Caco-2 (cell line): ENCODE measurements at regions not wholly inside any gene's neighbourhood (a gene's known extent, or its start where the extent isn't known, plus 50 kb on each side); places are given as distances from the start of the nearest gene placed in this dataset.

ENCODE experiments used
- BruUV-seq: library from RNA; stranded (reverse); fragments of 400-500 nt; replicated peaks from 2 replicates; lab custom pipeline; 2021; lab: Mats Ljungman, UMichigan
- CTCF ChIA-PET: fragments of 300-600 bp; sonication (Branson Sonifier 250); formaldehyde crosslinking; loops from one replicate; lab custom pipeline; 2022; ENCODE audit warnings: antibody characterized with exemption; lab: Charles Lee
- POLR2A ChIA-PET: fragments of 300-600 bp; sonication (Branson Sonifier 250); formaldehyde crosslinking; loops from one replicate; lab custom pipeline; 2022; ENCODE audit warnings: antibody characterized with exemption; lab: Charles Lee
- DNase-seq, 2 experiments: peaks; one replicate each; pipeline versions ENCODE4 v3.0.0 to v3.0.0-alpha.2; 2020 to 2022
- H3K27me3 ChIP-seq: replicated peaks from 2 replicates; pipeline ENCODE4 v1.6.0; 2011; ENCODE audit warnings: low read length; ENCODE audit not compliant: control insufficient read depth, insufficient read depth
- H3K36me3 ChIP-seq: 2 replicates; pipeline ENCODE4 v1.5.1; 2011; ENCODE audit warnings: low read length; ENCODE audit not compliant: control insufficient read depth, insufficient read depth
- H3K4me1 ChIP-seq: fragments of 250-450 bp; sonication (Bioruptor Pico); 2 replicates; pipeline ENCODE4 v1.5.1; 2020; ENCODE audit warnings: mild to moderate bottlenecking
- H3K4me3 ChIP-seq: 2 replicates; pipeline ENCODE4 v1.5.1; 2011; ENCODE audit warnings: low read depth, mild to moderate bottlenecking, control low read depth, low read length
- H3K9me3 ChIP-seq: fragments of 250-450 bp; sonication (Bioruptor Pico); 2 replicates; pipeline ENCODE4 v1.5.1; 2020; ENCODE audit warnings: mild to moderate bottlenecking, moderate library complexity
- H3K27ac Mint-ChIP-seq: one replicate; pipeline ENCODE4 v1.8.0; 2022; ENCODE audit warnings: mixed read lengths; ENCODE audit not compliant: unreplicated experiment
- H3K27me3 Mint-ChIP-seq: one replicate; pipeline ENCODE4 v1.8.0; 2022; ENCODE audit warnings: mixed read lengths; ENCODE audit not compliant: insufficient read depth, unreplicated experiment
- H3K36me3 Mint-ChIP-seq: one replicate; pipeline ENCODE4 v1.8.0; 2022; ENCODE audit warnings: mild to moderate bottlenecking, mixed read lengths; ENCODE audit not compliant: insufficient read depth, unreplicated experiment
- H3K4me1 Mint-ChIP-seq: one replicate; pipeline ENCODE4 v1.8.0; 2022; ENCODE audit warnings: low read depth, mixed read lengths; ENCODE audit not compliant: unreplicated experiment
- H3K4me3 Mint-ChIP-seq: one replicate; pipeline ENCODE4 v1.8.0; 2022; ENCODE audit warnings: mild to moderate bottlenecking, moderate library complexity, mixed read lengths; ENCODE audit not compliant: unreplicated experiment
- H3K9me3 Mint-ChIP-seq: one replicate; pipeline ENCODE4 v1.8.0; 2022; ENCODE audit warnings: mixed read lengths; ENCODE audit not compliant: unreplicated experiment
- intact Hi-C: fragments of 100-400 bp; cut with micrococcal nuclease; formaldehyde crosslinking; loops from one replicate; pipeline ENCODE4 v1.10.0; 2022; ENCODE audit not compliant: unreplicated experiment
- TF ChIP-seq, protein P1 (sequence below), 2 experiments: fragments of 200-600 bp in 1 of 2; IDR thresholded peaks; 1 replicate in 1 of 2; 2 replicates in 1 of 2; pipeline versions ENCODE4 v1.5.1 to v1.8.0; 2011 to 2022; ENCODE audit warnings: antibody characterized with exemption in 1 of 2, control low read depth in 1 of 2, inconsistent platforms in 1 of 2, low read depth in 1 of 2, low read length in 1 of 2, mild to moderate bottlenecking in 1 of 2, moderate library complexity in 1 of 2; ENCODE audit not compliant: insufficient read depth in 1 of 2, severe bottlenecking in 1 of 2, unreplicated experiment in 1 of 2

GRCh38 chr4:27764526-27764837, 903.8 kb downstream of the STIM2 start:
- CTCF ChIA-PET: no interaction called here
- POLR2A ChIA-PET: no interaction called here
- Mint-ChIP-seq H3K36me3 (no peaks in the 10 kb centered on the region), H3K4me3 (no peak overlapping the region), H3K27ac (no peak overlapping the region), H3K9me3 (no peaks in the 10 kb centered on the region), H3K27me3 (peaks cover 3% of the 10 kb centered on the region), H3K4me1 (no peaks in the 10 kb centered on the region)
- intact Hi-C loops: no loop called here
- TF ChIP-seq, protein P1, sequence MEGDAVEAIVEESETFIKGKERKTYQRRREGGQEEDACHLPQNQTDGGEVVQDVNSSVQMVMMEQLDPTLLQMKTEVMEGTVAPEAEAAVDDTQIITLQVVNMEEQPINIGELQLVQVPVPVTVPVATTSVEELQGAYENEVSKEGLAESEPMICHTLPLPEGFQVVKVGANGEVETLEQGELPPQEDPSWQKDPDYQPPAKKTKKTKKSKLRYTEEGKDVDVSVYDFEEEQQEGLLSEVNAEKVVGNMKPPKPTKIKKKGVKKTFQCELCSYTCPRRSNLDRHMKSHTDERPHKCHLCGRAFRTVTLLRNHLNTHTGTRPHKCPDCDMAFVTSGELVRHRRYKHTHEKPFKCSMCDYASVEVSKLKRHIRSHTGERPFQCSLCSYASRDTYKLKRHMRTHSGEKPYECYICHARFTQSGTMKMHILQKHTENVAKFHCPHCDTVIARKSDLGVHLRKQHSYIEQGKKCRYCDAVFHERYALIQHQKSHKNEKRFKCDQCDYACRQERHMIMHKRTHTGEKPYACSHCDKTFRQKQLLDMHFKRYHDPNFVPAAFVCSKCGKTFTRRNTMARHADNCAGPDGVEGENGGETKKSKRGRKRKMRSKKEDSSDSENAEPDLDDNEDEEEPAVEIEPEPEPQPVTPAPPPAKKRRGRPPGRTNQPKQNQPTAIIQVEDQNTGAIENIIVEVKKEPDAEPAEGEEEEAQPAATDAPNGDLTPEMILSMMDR (IDR thresholded peaks at IDR 0.05; ENCODE audit: insufficient read depth in 1 of 2, low read depth in 1 of 2, low read length in 1 of 2, severe bottlenecking in 1 of 2, unreplicated experiment in 1 of 2): no peak
- Histone ChIP-seq H3K4me3 (no peak overlapping the region), H3K4me1 (no peaks in the 10 kb centered on the region), H3K9me3 (no peaks in the 10 kb centered on the region), H3K27me3 (no peaks in the 10 kb centered on the region; the same call in 1 of the 2 replicates), H3K36me3 (no peaks in the 10 kb centered on the region)
- DNase-seq: no peak
- BruUV-seq: no TSS peak

- TF ChIP-seq, protein P1 (IDR thresholded peaks at IDR 0.05; ENCODE audit: insufficient read depth in 1 of 2, low read depth in 1 of 2, low read length in 1 of 2, severe bottlenecking in 1 of 2, unreplicated experiment in 1 of 2): no peak
- Mint-ChIP-seq H3K4me1 (no peaks in the 10 kb centered on the region), H3K27me3 (peaks cover 3% of the 10 kb centered on the region), H3K9me3 (no peaks in the 10 kb centered on the region), H3K36me3 (no peaks in the 10 kb centered on the region), H3K27ac (no peak overlapping the region), H3K4me3 (no peak overlapping the region)
- no peaks in the 10 kb centered on the region; the same call in 1 of the 2 replicates for H3K27me3 ChIP-seq
- H3K4me1 ChIP-seq: no peaks in the 10 kb centered on the region
- CTCF ChIA-PET: no interaction called here
- DNase-seq: no peak
- intact Hi-C loops: no loop called here
- no peaks in the 10 kb centered on the region for H3K9me3 ChIP-seq
- POLR2A ChIA-PET: no interaction called here
- H3K36me3 ChIP-seq: no peaks in the 10 kb centered on the region
- H3K4me3 ChIP-seq: no peak overlapping the region
- no TSS peak for BruUV-seq
These were observed 910.3 kb downstream of the STIM2 start for GRCh38 chr4:27770895-27771294.

GRCh38 chr4:27775156-27775555, 914.5 kb downstream of the STIM2 start:
- intact Hi-C loops: no loop called here
- POLR2A ChIA-PET: no interaction called here
- TF ChIP-seq, protein P1 (IDR thresholded peaks at IDR 0.05; ENCODE audit: insufficient read depth in 1 of 2, low read depth in 1 of 2, low read length in 1 of 2, severe bottlenecking in 1 of 2, unreplicated experiment in 1 of 2): no peak
- H3K36me3 Mint-ChIP-seq: no peaks in the 10 kb centered on the region
- peaks cover 2% of the 10 kb centered on the region for H3K27me3 Mint-ChIP-seq
- H3K4me3 Mint-ChIP-seq: no peak overlapping the region
- H3K9me3 Mint-ChIP-seq: no peaks in the 10 kb centered on the region
- Histone ChIP-seq H3K9me3 (no peaks in the 10 kb centered on the region), H3K27me3 (no peaks in the 10 kb centered on the region), H3K4me3 (no peak overlapping the region), H3K36me3 (no peaks in the 10 kb centered on the region), H3K4me1 (no peaks in the 10 kb centered on the region)
- H3K4me1 Mint-ChIP-seq: no peaks in the 10 kb centered on the region
- no peak overlapping the region for H3K27ac Mint-ChIP-seq
- no peak for DNase-seq
- BruUV-seq: no TSS peak
- CTCF ChIA-PET: no interaction called here
